Posterior cingulate gyrus (tissue), 11 donors: ENCODE measurements at regions not wholly inside any gene's neighbourhood (a gene's known extent, or its start where the extent isn't known, plus 50 kb on each side); places are given as distances from the start of the nearest gene placed in this dataset.
"Not testable (repeated sequence)": the region's sequence is repeated elsewhere in the genome, so short reads cannot be mapped to it uniquely, and the experiment has no call there.

Source experiments
- DNase-seq, 10 donors: peaks; one replicate each; pipeline versions ENCODE4 v3.0.0 to v3.0.0-alpha.2; 2020 to 2021; ENCODE audit warnings: mixed read lengths in 3 of 10
- intact Hi-C: fragments of 100-400 bp; cut with DNase I; formaldehyde crosslinking; loops from one replicate; pipeline ENCODE4 v1.15.1; 2023

GRCh38 chr4:104015680-104016079, 295.9 kb upstream of the TACR3 start:
- DNase-seq = peak in 2 of 10 donors; percentile 3 to 38
- intact Hi-C loops = loop anchor here (5.0 kb wide), 3 partner anchors 52 to 847 kb away; no protein-coding TSS in a partner anchor

GRCh38 chr4:104010722-104011121, 290.9 kb upstream of the TACR3 start:
- no peak for DNase-seq
- intact Hi-C loops = no loop called here

GRCh38 chr4:104002318-104002717, 282.5 kb upstream of the TACR3 start:
- intact Hi-C loops, DNase-seq: not testable (repeated sequence)

GRCh38 chr4:103998756-103999155, 279.0 kb upstream of the TACR3 start:
- no peak for DNase-seq
- intact Hi-C loops = loop anchor here (5.0 to 10.0 kb wide), 2 partner anchors 859 to 1476 kb away; partner anchors contain the start of gene PPA2

GRCh38 chr4:103996637-103997036, 276.9 kb upstream of the TACR3 start:
- intact Hi-C loops = loop anchor here (5.0 to 10.0 kb wide), 2 partner anchors 861 to 1478 kb away; partner anchors contain the start of gene PPA2
- DNase-seq = peak in 6 of 10 donors; percentile 9 to 70 (median 20)

GRCh38 chr4:103996064-103996463, 276.3 kb upstream of the TACR3 start:
- no peak for DNase-seq
- intact Hi-C loops = loop anchor here (5.0 to 10.0 kb wide), 2 partner anchors 861 to 1479 kb away; partner anchors contain the start of gene PPA2

- DNase-seq = no peak
- intact Hi-C loops = loop anchor here (10.0 kb wide), 1 partner anchor 1481 kb away; the partner anchor contains the start of gene PPA2
These were observed 274.3 kb upstream of the TACR3 start for GRCh38 chr4:103994059-103994458.

- DNase-seq = no peak
- intact Hi-C loops = no loop called here
These were observed 262.7 kb upstream of the TACR3 start for GRCh38 chr4:103982454-103982853.

GRCh38 chr4:103948244-103949018, 228.6 kb upstream of the TACR3 start:
- intact Hi-C loops = no loop called here
- no peak for DNase-seq

- no peak for DNase-seq
- intact Hi-C loops = no loop called here
These were observed 227.8 kb upstream of the TACR3 start for GRCh38 chr4:103947617-103948016.

GRCh38 chr4:103946621-103947268, 227.0 kb upstream of the TACR3 start:
- DNase-seq, intact Hi-C loops: not testable (repeated sequence)

GRCh38 chr4:103938488-103938887, 218.7 kb upstream of the TACR3 start:
- intact Hi-C loops = no loop called here
- no peak for DNase-seq

GRCh38 chr4:103936653-103937145, 216.9 kb upstream of the TACR3 start:
- intact Hi-C loops = no loop called here
- peak in 2 of 10 donors; percentile 58 to 87 for DNase-seq

- DNase-seq = peak in 1 of 10 donors; percentile 30
- intact Hi-C loops = loop anchor here (5.0 kb wide), 1 partner anchor 727 kb away; no protein-coding TSS in a partner anchor
These were observed 214.5 kb upstream of the TACR3 start for GRCh38 chr4:103934178-103934789.

GRCh38 chr4:103928370-103928769, 208.6 kb upstream of the TACR3 start:
- intact Hi-C loops = no loop called here
- DNase-seq = no peak

GRCh38 chr4:103923551-103923950, 203.8 kb upstream of the TACR3 start:
- intact Hi-C loops = no loop called here
- DNase-seq = no peak

- no peak for DNase-seq
- intact Hi-C loops = loop anchor here (5.0 kb wide), 1 partner anchor 716 kb away; no protein-coding TSS in a partner anchor
These were observed 198.4 kb upstream of the TACR3 start for GRCh38 chr4:103918214-103918613.

- intact Hi-C loops = loop anchor here (5.0 kb wide), 1 partner anchor 713 kb away; no protein-coding TSS in a partner anchor
- no peak for DNase-seq
These were observed 195.6 kb upstream of the TACR3 start for GRCh38 chr4:103915224-103915869.

GRCh38 chr4:103907414-103907813, 187.6 kb upstream of the TACR3 start:
- DNase-seq = no peak
- intact Hi-C loops = no loop called here

- intact Hi-C loops = no loop called here
- no peak for DNase-seq
These were observed 184.3 kb upstream of the TACR3 start for GRCh38 chr4:103904123-103904522.
